Breast epithelium (tissue), 3 donors: ENCODE measurements at regions not wholly inside any gene's neighbourhood (a gene's known extent, or its start where the extent isn't known, plus 50 kb on each side); places are given as distances from the start of the nearest gene placed in this dataset.

Experiments used
- POLR2A ChIP-seq: fragments of 450-650 bp; IDR thresholded peaks from one replicate; pipeline ENCODE4 v1.6.1; 2016; ENCODE audit warnings: antibody characterized with exemption, mild to moderate bottlenecking, moderate library complexity
- TF ChIP-seq, protein P1 (sequence below), 3 donors: fragments of 450-650 bp; IDR thresholded peaks; one replicate each; pipeline ENCODE4 v1.5.1; 2016 to 2017; ENCODE audit warnings: antibody characterized with exemption in 3 of 3, mild to moderate bottlenecking in 3 of 3, moderate library complexity in 3 of 3

- TF ChIP-seq POLR2A: no peak
- TF ChIP-seq, protein P1, sequence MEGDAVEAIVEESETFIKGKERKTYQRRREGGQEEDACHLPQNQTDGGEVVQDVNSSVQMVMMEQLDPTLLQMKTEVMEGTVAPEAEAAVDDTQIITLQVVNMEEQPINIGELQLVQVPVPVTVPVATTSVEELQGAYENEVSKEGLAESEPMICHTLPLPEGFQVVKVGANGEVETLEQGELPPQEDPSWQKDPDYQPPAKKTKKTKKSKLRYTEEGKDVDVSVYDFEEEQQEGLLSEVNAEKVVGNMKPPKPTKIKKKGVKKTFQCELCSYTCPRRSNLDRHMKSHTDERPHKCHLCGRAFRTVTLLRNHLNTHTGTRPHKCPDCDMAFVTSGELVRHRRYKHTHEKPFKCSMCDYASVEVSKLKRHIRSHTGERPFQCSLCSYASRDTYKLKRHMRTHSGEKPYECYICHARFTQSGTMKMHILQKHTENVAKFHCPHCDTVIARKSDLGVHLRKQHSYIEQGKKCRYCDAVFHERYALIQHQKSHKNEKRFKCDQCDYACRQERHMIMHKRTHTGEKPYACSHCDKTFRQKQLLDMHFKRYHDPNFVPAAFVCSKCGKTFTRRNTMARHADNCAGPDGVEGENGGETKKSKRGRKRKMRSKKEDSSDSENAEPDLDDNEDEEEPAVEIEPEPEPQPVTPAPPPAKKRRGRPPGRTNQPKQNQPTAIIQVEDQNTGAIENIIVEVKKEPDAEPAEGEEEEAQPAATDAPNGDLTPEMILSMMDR (IDR thresholded peaks at IDR 0.05): no peak
These were observed 76.8 kb upstream of the LRIG1 start for GRCh38 chr3:66577426-66578203.
